ENCODE measurements at regions not wholly inside any gene's neighbourhood (a gene's known extent, or its start where the extent isn't known, plus 50 kb on each side); places are given as distances from the start of the nearest gene placed in this dataset.
"Not testable (repeated sequence)": the region's sequence is repeated elsewhere in the genome, so short reads cannot be mapped to it uniquely, and the experiment has no call there.

- no peak for ATAC-seq (replicated peaks)
- Mint-ChIP-seq H3K4me1 (no peaks in the 10 kb centered on the region), H3K4me3 (no peak overlapping the region), H3K27me3 (no peaks in the 10 kb centered on the region), H3K27ac (no peak overlapping the region), H3K9me3 (peaks cover 11% of the 10 kb centered on the region), H3K36me3 (ENCODE audit: low read depth) (no peaks in the 10 kb centered on the region)
Measured at GRCh38 chr9:23039402-23039801, 592.8 kb downstream of the DMRTA1 start.

GRCh38 chr9:23041466-23041865 is 594.8 kb downstream of the DMRTA1 start:
- no peak overlapping the region for H3K27ac Mint-ChIP-seq
- H3K36me3 Mint-ChIP-seq (ENCODE audit: low read depth), result no peaks in the 10 kb centered on the region
- H3K4me1 Mint-ChIP-seq, result no peaks in the 10 kb centered on the region
- peaks cover 12% of the 10 kb centered on the region for H3K9me3 Mint-ChIP-seq
- no peak for ATAC-seq (replicated peaks)
- no peaks in the 10 kb centered on the region for H3K27me3 Mint-ChIP-seq
- H3K4me3 Mint-ChIP-seq, result no peak overlapping the region

- H3K27me3 Mint-ChIP-seq, result no peaks in the 10 kb centered on the region
- no peaks in the 10 kb centered on the region for H3K4me1 Mint-ChIP-seq
- H3K36me3 Mint-ChIP-seq (ENCODE audit: low read depth), result no peaks in the 10 kb centered on the region
- peaks cover 21% of the 10 kb centered on the region for H3K9me3 Mint-ChIP-seq
- ATAC-seq (replicated peaks), result no peak
- H3K27ac Mint-ChIP-seq, result no peak overlapping the region
- no peak overlapping the region for H3K4me3 Mint-ChIP-seq
Measured at GRCh38 chr9:23044549-23044948, 597.9 kb downstream of the DMRTA1 start.

- not testable (repeated sequence) for H3K4me1 Mint-ChIP-seq; H3K27ac Mint-ChIP-seq; H3K27me3 Mint-ChIP-seq; H3K36me3 Mint-ChIP-seq (ENCODE audit: low read depth); ATAC-seq (replicated peaks); H3K4me3 Mint-ChIP-seq
- peaks cover 21% of the 10 kb centered on the region for H3K9me3 Mint-ChIP-seq
Measured at GRCh38 chr9:23046026-23046425, 599.4 kb downstream of the DMRTA1 start.

- H3K27ac Mint-ChIP-seq, result no peak overlapping the region
- no peaks in the 10 kb centered on the region for H3K36me3 Mint-ChIP-seq (ENCODE audit: low read depth)
- no peaks in the 10 kb centered on the region for H3K27me3 Mint-ChIP-seq
- no peaks in the 10 kb centered on the region for H3K4me1 Mint-ChIP-seq
- ATAC-seq (replicated peaks), result no peak
- peaks cover 13% of the 10 kb centered on the region for H3K9me3 Mint-ChIP-seq
- no peak overlapping the region for H3K4me3 Mint-ChIP-seq
Measured at GRCh38 chr9:23050548-23050947, 603.9 kb downstream of the DMRTA1 start.

GRCh38 chr9:23073136-23073535 is 626.5 kb downstream of the DMRTA1 start:
- ATAC-seq (replicated peaks), result no peak
- Mint-ChIP-seq H3K4me1 (no peaks in the 10 kb centered on the region), H3K27ac (no peak overlapping the region), H3K9me3 (no peaks in the 10 kb centered on the region), H3K27me3 (no peaks in the 10 kb centered on the region), H3K4me3 (no peak overlapping the region), H3K36me3 (ENCODE audit: low read depth) (no peaks in the 10 kb centered on the region)

- no peak overlapping the region for H3K4me3 Mint-ChIP-seq
- ATAC-seq (replicated peaks), result no peak
- no peak overlapping the region for H3K27ac Mint-ChIP-seq
- no peaks in the 10 kb centered on the region for H3K36me3 Mint-ChIP-seq (ENCODE audit: low read depth)
- H3K9me3 Mint-ChIP-seq, result peaks cover 9% of the 10 kb centered on the region
- no peaks in the 10 kb centered on the region for H3K4me1 Mint-ChIP-seq
- no peaks in the 10 kb centered on the region for H3K27me3 Mint-ChIP-seq
Measured at GRCh38 chr9:23079798-23080197, 633.2 kb downstream of the DMRTA1 start.

GRCh38 chr9:23081377-23081776 is 634.8 kb downstream of the DMRTA1 start:
- H3K9me3 Mint-ChIP-seq, result peaks cover 9% of the 10 kb centered on the region
- H3K36me3 Mint-ChIP-seq (ENCODE audit: low read depth), result no peaks in the 10 kb centered on the region
- no peak overlapping the region for H3K4me3 Mint-ChIP-seq
- H3K27me3 Mint-ChIP-seq, result no peaks in the 10 kb centered on the region
- ATAC-seq (replicated peaks), result no peak
- no peak overlapping the region for H3K27ac Mint-ChIP-seq
- H3K4me1 Mint-ChIP-seq, result no peaks in the 10 kb centered on the region

- no peak for ATAC-seq (replicated peaks)
- H3K4me3 Mint-ChIP-seq, result no peak overlapping the region
- no peaks in the 10 kb centered on the region for H3K27me3 Mint-ChIP-seq
- peaks cover 4% of the 10 kb centered on the region for H3K9me3 Mint-ChIP-seq
- no peaks in the 10 kb centered on the region for H3K36me3 Mint-ChIP-seq (ENCODE audit: low read depth)
- no peak overlapping the region for H3K27ac Mint-ChIP-seq
- H3K4me1 Mint-ChIP-seq, result no peaks in the 10 kb centered on the region
Measured at GRCh38 chr9:23088932-23089364, 642.3 kb downstream of the DMRTA1 start.

GRCh38 chr9:23117616-23118015 is 671.0 kb downstream of the DMRTA1 start:
- Mint-ChIP-seq H3K27me3 (no peaks in the 10 kb centered on the region), H3K36me3 (ENCODE audit: low read depth) (no peaks in the 10 kb centered on the region), H3K4me1 (no peaks in the 10 kb centered on the region), H3K9me3 (peaks cover 11% of the 10 kb centered on the region), H3K27ac (no peak overlapping the region), H3K4me3 (no peak overlapping the region)
- no peak for ATAC-seq (replicated peaks)

- Mint-ChIP-seq H3K27ac (no peak overlapping the region), H3K36me3 (ENCODE audit: low read depth) (no peaks in the 10 kb centered on the region), H3K9me3 (peaks cover 8% of the 10 kb centered on the region), H3K4me3 (no peak overlapping the region), H3K27me3 (no peaks in the 10 kb centered on the region), H3K4me1 (no peaks in the 10 kb centered on the region)
- ATAC-seq (replicated peaks), result no peak
Measured at GRCh38 chr9:23120630-23121029, 674.0 kb downstream of the DMRTA1 start.

- no peak for ATAC-seq (replicated peaks)
- Mint-ChIP-seq H3K9me3 (peaks cover 8% of the 10 kb centered on the region), H3K4me3 (no peak overlapping the region), H3K4me1 (no peaks in the 10 kb centered on the region), H3K27me3 (no peaks in the 10 kb centered on the region), H3K27ac (no peak overlapping the region), H3K36me3 (ENCODE audit: low read depth) (no peaks in the 10 kb centered on the region)
Measured at GRCh38 chr9:23123048-23123632, 676.5 kb downstream of the DMRTA1 start.

GRCh38 chr9:23145467-23145866 is 680.6 kb downstream of the ELAVL2 start:
- Mint-ChIP-seq H3K9me3 (peaks cover 13% of the 10 kb centered on the region), H3K27ac (no peak overlapping the region), H3K4me3 (no peak overlapping the region), H3K27me3 (no peaks in the 10 kb centered on the region), H3K4me1 (no peaks in the 10 kb centered on the region), H3K36me3 (ENCODE audit: low read depth) (no peaks in the 10 kb centered on the region)
- ATAC-seq (replicated peaks), result no peak

GRCh38 chr9:23153058-23153457 is 673.0 kb downstream of the ELAVL2 start:
- H3K27me3 Mint-ChIP-seq, result no peaks in the 10 kb centered on the region
- H3K4me3 Mint-ChIP-seq, result no peak overlapping the region
- peaks cover 16% of the 10 kb centered on the region for H3K9me3 Mint-ChIP-seq
- no peaks in the 10 kb centered on the region for H3K4me1 Mint-ChIP-seq
- no peaks in the 10 kb centered on the region for H3K36me3 Mint-ChIP-seq (ENCODE audit: low read depth)
- no peak overlapping the region for H3K27ac Mint-ChIP-seq
- ATAC-seq (replicated peaks), result no peak

- no peak overlapping the region for H3K27ac Mint-ChIP-seq
- no peaks in the 10 kb centered on the region for H3K27me3 Mint-ChIP-seq
- H3K36me3 Mint-ChIP-seq (ENCODE audit: low read depth), result no peaks in the 10 kb centered on the region
- H3K4me1 Mint-ChIP-seq, result no peaks in the 10 kb centered on the region
- H3K4me3 Mint-ChIP-seq, result no peak overlapping the region
- ATAC-seq (replicated peaks), result no peak
- H3K9me3 Mint-ChIP-seq, result peaks cover 18% of the 10 kb centered on the region
Measured at GRCh38 chr9:23160491-23160890, 665.5 kb downstream of the ELAVL2 start.

- ATAC-seq (replicated peaks), result no peak
- no peaks in the 10 kb centered on the region for H3K27me3 Mint-ChIP-seq
- no peaks in the 10 kb centered on the region for H3K36me3 Mint-ChIP-seq (ENCODE audit: low read depth)
- H3K4me1 Mint-ChIP-seq, result no peaks in the 10 kb centered on the region
- no peak overlapping the region for H3K27ac Mint-ChIP-seq
- H3K4me3 Mint-ChIP-seq, result no peak overlapping the region
- H3K9me3 Mint-ChIP-seq, result peaks cover 24% of the 10 kb centered on the region
Measured at GRCh38 chr9:23160952-23161469, 665.0 kb downstream of the ELAVL2 start.

All from activated T-helper 17 cell treated with anti-CD3 and anti-CD28 coated beads, Interleukin-2, amount 50 U/mL, for 72 hours (primary cell).